Esophagus squamous epithelium (tissue), 5 donors: ENCODE measurements at regions not wholly inside any gene's neighbourhood (a gene's known extent, or its start where the extent isn't known, plus 50 kb on each side); places are given as distances from the start of the nearest gene placed in this dataset.
A peak's percentile ranks its signal among the peaks of the same experiment; 100 is the strongest.

ENCODE experiments used
- DNase-seq: peaks from one replicate; lab custom pipeline; 2025; lab: John Stamatoyannopoulos, UW
- H3K27ac ChIP-seq, 4 donors: fragments of 200-600 bp; sonication (generic); one replicate each; pipeline ENCODE4 v1.5.1; 2016 to 2019; ENCODE audit warnings: mild to moderate bottlenecking in 1 of 4
- H3K27me3 ChIP-seq, 4 donors: fragments of 200-600 bp; sonication (generic); 1 replicate in 3 of 4; 2 replicates in 1 of 4; pipeline versions ENCODE4 v1.5.1 to v1.6.0; 2017 to 2021; ENCODE audit warnings: antibody characterized with exemption in 1 of 4
- H3K36me3 ChIP-seq, 3 donors: fragments of 200-600 bp; sonication (generic); one replicate each; pipeline ENCODE4 v1.5.1; 2016 to 2019
- H3K4me1 ChIP-seq, 3 donors: fragments of 200-600 bp; sonication (generic); one replicate each; pipeline ENCODE4 v1.5.1; 2017 to 2019
- H3K4me3 ChIP-seq, 4 donors: fragments of 200-600 bp; sonication (generic); 1 replicate in 3 of 4; 2 replicates in 1 of 4; pipeline ENCODE4 v1.5.1; 2016 to 2019; ENCODE audit warnings: mild to moderate bottlenecking in 2 of 4, moderate library complexity in 1 of 4
- H3K9me3 ChIP-seq, 3 donors: fragments of 200-600 bp; sonication (generic); one replicate each; pipeline ENCODE4 v1.5.1; 2016 to 2019
- CTCF ChIP-seq, 6 experiments: fragments of 450-650 bp in 4 of 6; fragments of 200-600 bp in 2 of 6; sonication (generic) in 2 of 6; IDR thresholded peaks; one replicate each; pipeline ENCODE4 v1.5.1; 2016 to 2019; ENCODE audit warnings: antibody characterized with exemption in 6 of 6, mild to moderate bottlenecking in 4 of 6, moderate library complexity in 4 of 6
- POLR2A ChIP-seq, 4 donors: fragments of 450-650 bp; IDR thresholded peaks; one replicate each; pipeline ENCODE4 v1.6.1; 2017; ENCODE audit warnings: antibody characterized with exemption in 4 of 4, mild to moderate bottlenecking in 4 of 4, moderate library complexity in 3 of 4
- WGBS, 2 donors: methylation state at CpG; one replicate each; pipeline ENCODE4 v1.1.5; 2018; 5-methylcytosine and 5-hydroxymethylcytosine counted together
- intact Hi-C: fragments of 100-400 bp; cut with DNase I; formaldehyde crosslinking; loops from one replicate; pipeline ENCODE4 v1.15.0; 2022
- donor health status: DM: yes; HTN: yes; CAD: no.

- Histone ChIP-seq H3K36me3 (no peaks in the 10 kb centered on the region), H3K27me3 (peaks cover 0 to 98% (median 0%) of the 10 kb centered on the region in 4 donors), H3K4me3 (no peak overlapping the region), H3K27ac (no peak overlapping the region), H3K4me1 (peaks cover 8 to 17% (median 11%) of the 10 kb centered on the region in 3 donors), H3K9me3 (no peaks in the 10 kb centered on the region)
- no peak for TF ChIP-seq CTCF (IDR thresholded peaks at IDR 0.05)
- no peak for TF ChIP-seq POLR2A (IDR thresholded peaks at IDR 0.05)
- intact Hi-C loops, result no loop called here
- DNase-seq, result no peak
- WGBS, 2 donors, result 79 to 83% methylated on average over 8 of the region's 8 CpGs
Measured at GRCh38 chr1:30815556-30815955, 58.0 kb upstream of the LAPTM5 start.

GRCh38 chr1:30814292-30814691 lies 56.7 kb upstream of the LAPTM5 start:
- no peak overlapping the region for H3K4me3 ChIP-seq
- DNase-seq, result no peak
- intact Hi-C loops, result no loop called here
- peaks cover 8 to 26% (median 14%) of the 10 kb centered on the region in 3 donors for H3K4me1 ChIP-seq
- H3K27me3 ChIP-seq, result peaks cover 0 to 98% (median 0%) of the 10 kb centered on the region in 4 donors
- TF ChIP-seq POLR2A (IDR thresholded peaks at IDR 0.05), result no peak
- TF ChIP-seq CTCF (IDR thresholded peaks at IDR 0.05), result no peak
- H3K36me3 ChIP-seq, result no peaks in the 10 kb centered on the region
- no peak overlapping the region for H3K27ac ChIP-seq
- H3K9me3 ChIP-seq, result no peaks in the 10 kb centered on the region

- no peak for TF ChIP-seq CTCF (IDR thresholded peaks at IDR 0.05)
- TF ChIP-seq POLR2A (IDR thresholded peaks at IDR 0.05), result no peak
- Histone ChIP-seq H3K36me3 (no peaks in the 10 kb centered on the region), H3K27ac (no peak overlapping the region), H3K4me1 (peaks cover 11 to 33% (median 17%) of the 10 kb centered on the region in 3 donors), H3K9me3 (no peaks in the 10 kb centered on the region), H3K27me3 (peaks cover 0 to 98% (median 0%) of the 10 kb centered on the region in 4 donors), H3K4me3 (no peak overlapping the region)
- 63 to 71% methylated on average over 3 of the region's 3 CpGs for WGBS, 2 donors
- DNase-seq, result no peak
- intact Hi-C loops, result no loop called here
Measured at GRCh38 chr1:30812076-30812475, 54.5 kb upstream of the LAPTM5 start.

GRCh38 chr1:30811187-30811586 lies 53.6 kb upstream of the LAPTM5 start:
- DNase-seq, result no peak
- H3K4me1 ChIP-seq, result peaks cover 4 to 29% (median 9%) of the 10 kb centered on the region in 3 donors
- no peak overlapping the region for H3K4me3 ChIP-seq
- H3K27me3 ChIP-seq, result peaks cover 0 to 98% (median 0%) of the 10 kb centered on the region in 4 donors
- TF ChIP-seq CTCF (IDR thresholded peaks at IDR 0.05) (no peak), POLR2A (IDR thresholded peaks at IDR 0.05) (no peak)
- intact Hi-C loops, result no loop called here
- H3K9me3 ChIP-seq, result no peaks in the 10 kb centered on the region
- H3K36me3 ChIP-seq, result no peaks in the 10 kb centered on the region
- H3K27ac ChIP-seq, result no peak overlapping the region

GRCh38 chr1:30810416-30811080 lies 53.0 kb upstream of the LAPTM5 start:
- intact Hi-C loops, result no loop called here
- Histone ChIP-seq H3K4me1 (peaks cover 4 to 26% (median 7%) of the 10 kb centered on the region in 3 donors), H3K27me3 (peaks cover 0 to 98% (median 0%) of the 10 kb centered on the region in 4 donors), H3K9me3 (no peaks in the 10 kb centered on the region), H3K36me3 (no peaks in the 10 kb centered on the region), H3K27ac (peak overlapping the region in 3 of 4 donors; percentile 44 to 59 (median 55)), H3K4me3 (no peak overlapping the region)
- no peak for TF ChIP-seq POLR2A (IDR thresholded peaks at IDR 0.05)
- TF ChIP-seq CTCF (IDR thresholded peaks at IDR 0.05), result no peak
- 76 to 84% methylated on average over 8 to 10 of the region's 12 CpGs for WGBS, 2 donors
- DNase-seq, result no peak
